CD4-positive, alpha-beta T cell treated with Interferon alpha-2 for 1 hour (primary cell): ENCODE measurements at regions not wholly inside any gene's neighbourhood (a gene's known extent, or its start where the extent isn't known, plus 50 kb on each side); places are given as distances from the start of the nearest gene placed in this dataset.
"Not testable (repeated sequence)": the region's sequence is repeated elsewhere in the genome, so short reads cannot be mapped to it uniquely, and the experiment has no call there.

ENCODE experiments used
- DNase-seq, 2 donors: peaks; one replicate each; pipeline ENCODE4 v3.0.0-alpha.2; 2020 to 2022

- not testable (repeated sequence) for DNase-seq
These were observed 194.4 kb upstream of the ZNF469 start for GRCh38 chr16:88188171-88188895.

- not testable (repeated sequence) for DNase-seq
These were observed 192.1 kb upstream of the ZNF469 start for GRCh38 chr16:88190592-88191095.

- not testable (repeated sequence) for DNase-seq
These were observed 191.6 kb upstream of the ZNF469 start for GRCh38 chr16:88191168-88191567.

GRCh38 chr16:88192601-88193000 lies 190.2 kb upstream of the ZNF469 start:
- DNase-seq = no peak

- DNase-seq = peak; percentile 14 to 17
These were observed 188.9 kb upstream of the ZNF469 start for GRCh38 chr16:88193706-88194396.

GRCh38 chr16:88194397-88195268 lies 188.1 kb upstream of the ZNF469 start:
- DNase-seq = no peak

- DNase-seq = no peak
These were observed 187.5 kb upstream of the ZNF469 start for GRCh38 chr16:88195269-88195705.

GRCh38 chr16:88195911-88196465 lies 186.8 kb upstream of the ZNF469 start:
- no peak for DNase-seq

GRCh38 chr16:88196471-88197400 lies 186.0 kb upstream of the ZNF469 start:
- no peak for DNase-seq

- DNase-seq = no peak
These were observed 185.0 kb upstream of the ZNF469 start for GRCh38 chr16:88197481-88198456.

GRCh38 chr16:88198457-88199295 lies 184.1 kb upstream of the ZNF469 start:
- DNase-seq = not testable (repeated sequence)

- DNase-seq = not testable (repeated sequence)
These were observed 183.2 kb upstream of the ZNF469 start for GRCh38 chr16:88199296-88200153.

- DNase-seq = not testable (repeated sequence)
These were observed 182.4 kb upstream of the ZNF469 start for GRCh38 chr16:88200154-88200895.

GRCh38 chr16:88200896-88201185 lies 181.9 kb upstream of the ZNF469 start:
- no peak for DNase-seq

- not testable (repeated sequence) for DNase-seq
These were observed 181.1 kb upstream of the ZNF469 start for GRCh38 chr16:88201611-88202010.

- DNase-seq = no peak
These were observed 180.5 kb upstream of the ZNF469 start for GRCh38 chr16:88202207-88202745.
